GM21360 (cell line): ENCODE measurements at regions not wholly inside any gene's neighbourhood (a gene's known extent, or its start where the extent isn't known, plus 50 kb on each side); places are given as distances from the start of the nearest gene placed in this dataset.

Experiments
- ATAC-seq: cut with Tn5 transposase; IDR thresholded peaks from one replicate; pipeline ENCODE4 v1.9.1; 2021; ENCODE audit warnings: mild to moderate bottlenecking, moderate library complexity; ENCODE audit not compliant: unreplicated experiment

DNA sequence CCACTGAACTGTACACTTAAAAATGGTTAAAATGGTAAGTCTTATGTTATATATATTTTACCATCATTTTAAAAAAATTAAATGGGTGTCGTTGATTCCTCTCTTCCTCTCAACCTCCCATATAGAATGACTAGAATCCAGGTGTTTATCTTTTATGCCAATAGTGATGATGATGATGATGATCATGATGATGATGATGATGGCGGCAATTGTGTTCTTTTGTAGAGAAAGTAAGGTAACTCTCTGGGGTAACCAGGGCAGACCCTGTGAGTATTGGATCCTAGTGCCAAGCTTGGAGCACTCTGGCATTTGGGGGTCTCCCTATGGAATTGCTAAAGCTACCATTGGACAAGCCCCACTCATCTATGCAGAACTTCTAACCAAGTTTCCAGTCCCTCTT, 113.6 kb downstream of the GLI2 start:
- ATAC-seq, result no peak

DNA sequence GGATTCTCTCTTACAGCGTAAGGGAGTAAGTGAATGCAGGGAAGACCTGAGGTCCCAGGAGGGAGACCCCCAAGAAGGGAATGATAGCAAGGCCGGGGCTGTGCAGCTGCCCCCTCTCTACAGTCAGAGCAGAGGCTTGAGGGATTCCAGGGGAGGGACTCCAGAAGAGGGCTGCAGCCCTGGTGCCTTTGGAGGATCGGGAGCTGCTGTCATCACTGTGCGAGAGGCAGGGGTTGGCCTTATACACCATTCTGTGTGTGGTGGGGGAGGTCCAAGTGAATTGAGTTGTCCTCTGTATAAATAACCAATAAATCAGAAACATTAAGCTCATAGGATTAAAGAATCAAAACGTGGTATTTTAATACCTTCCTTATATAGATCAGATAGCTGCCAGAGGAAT, 114.9 kb downstream of the GLI2 start:
- no peak for ATAC-seq

DNA sequence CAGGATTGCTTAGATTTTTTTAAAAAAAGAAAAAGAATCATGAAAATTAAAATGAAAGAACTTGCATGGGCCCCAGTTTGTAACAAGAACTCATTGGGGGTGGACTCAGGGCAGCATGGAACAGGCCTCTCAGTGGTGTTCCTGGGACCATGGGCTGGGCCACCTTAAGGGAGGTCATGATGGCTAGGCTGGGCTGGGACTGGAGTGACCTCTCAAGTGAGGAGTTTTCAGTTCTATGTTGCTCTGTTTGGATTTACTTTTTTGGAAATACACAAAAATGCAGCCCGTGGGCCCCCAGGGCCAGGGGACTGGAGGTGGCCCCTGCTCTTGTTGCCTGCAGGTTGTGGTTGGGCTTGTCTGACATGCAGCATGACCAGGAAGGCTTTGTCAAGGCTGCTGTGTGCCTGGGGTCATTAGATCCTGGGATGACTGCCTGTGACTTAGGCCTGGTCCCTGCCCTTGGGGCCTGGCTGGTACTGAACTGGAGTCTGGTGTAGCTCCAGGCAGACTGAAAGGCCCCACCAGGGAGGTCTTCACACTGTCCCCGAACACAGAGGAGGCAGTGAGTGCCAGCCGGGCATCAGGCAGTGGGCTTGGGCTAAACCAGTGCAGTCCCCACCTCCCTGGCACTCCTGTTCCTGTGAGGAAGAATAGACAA, 115.6 kb downstream of the GLI2 start:
- ATAC-seq, result no peak

DNA sequence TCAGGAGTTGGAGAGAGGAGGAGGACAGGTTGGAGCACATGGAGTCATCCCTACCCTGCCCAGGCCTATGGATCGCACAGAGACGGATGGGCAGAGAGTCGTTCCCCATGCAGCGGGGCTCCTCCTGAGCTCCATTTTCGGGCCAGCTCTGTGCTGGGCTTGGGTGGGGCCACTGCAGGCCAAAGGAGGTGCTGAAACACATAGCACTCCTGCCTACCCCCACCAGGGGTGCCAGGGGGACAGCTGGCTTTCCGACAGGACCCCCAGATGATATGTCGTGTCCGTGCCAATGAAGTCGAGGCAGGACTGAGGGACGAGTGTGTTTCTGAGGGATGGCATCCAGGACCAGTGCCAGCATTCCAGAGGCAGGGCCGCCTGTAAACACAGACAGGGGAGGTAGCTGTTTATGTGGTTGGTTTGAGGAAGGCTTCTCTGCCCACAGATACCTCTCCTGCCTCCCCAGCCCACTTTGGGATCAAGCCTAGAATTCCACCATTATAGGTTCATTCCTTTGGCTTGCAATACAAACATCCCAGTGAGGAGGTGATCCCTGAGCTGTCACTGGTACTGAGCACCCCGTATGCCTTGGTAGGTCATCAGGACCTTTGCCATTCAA, 116.6 kb downstream of the GLI2 start:
- no peak for ATAC-seq

DNA sequence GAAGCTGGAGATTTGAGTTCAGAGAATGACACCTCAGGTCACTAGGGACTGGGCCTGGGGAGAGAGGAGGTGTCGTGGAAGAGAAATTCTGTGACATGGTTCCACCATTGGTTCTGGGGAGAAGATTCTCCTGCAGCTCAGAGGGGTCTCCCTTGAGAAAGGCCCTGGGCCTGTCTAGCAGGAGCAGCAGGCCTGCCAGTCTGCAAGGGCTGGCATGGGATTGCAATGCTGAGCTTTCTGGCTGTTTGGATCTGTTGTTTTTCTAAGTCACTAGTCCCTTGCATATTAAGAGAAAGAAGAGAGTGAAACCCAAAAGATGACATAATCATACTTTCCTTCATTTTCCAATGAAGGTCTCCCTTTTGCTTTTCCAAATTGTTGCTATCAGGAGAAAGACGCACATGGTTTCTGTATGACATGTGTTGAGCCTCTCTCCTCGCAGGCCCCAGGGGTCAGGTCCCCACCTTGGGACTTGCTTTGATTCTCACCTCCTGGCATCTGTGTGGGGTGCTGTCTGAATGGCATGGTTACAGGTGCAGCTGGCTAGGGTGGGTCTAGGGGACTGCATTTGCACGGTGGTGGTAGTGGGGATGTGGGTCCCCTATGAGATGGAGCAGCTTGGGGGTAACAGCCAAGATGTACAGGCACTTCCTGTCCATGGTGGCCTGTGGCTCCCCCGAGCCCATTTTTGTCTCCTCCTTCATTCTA, 117.8 kb downstream of the GLI2 start:
- no peak for ATAC-seq

- ATAC-seq, result no peak
These were observed 118.4 kb downstream of the GLI2 start for GRCh38 chr2:120854014-120854620.

DNA sequence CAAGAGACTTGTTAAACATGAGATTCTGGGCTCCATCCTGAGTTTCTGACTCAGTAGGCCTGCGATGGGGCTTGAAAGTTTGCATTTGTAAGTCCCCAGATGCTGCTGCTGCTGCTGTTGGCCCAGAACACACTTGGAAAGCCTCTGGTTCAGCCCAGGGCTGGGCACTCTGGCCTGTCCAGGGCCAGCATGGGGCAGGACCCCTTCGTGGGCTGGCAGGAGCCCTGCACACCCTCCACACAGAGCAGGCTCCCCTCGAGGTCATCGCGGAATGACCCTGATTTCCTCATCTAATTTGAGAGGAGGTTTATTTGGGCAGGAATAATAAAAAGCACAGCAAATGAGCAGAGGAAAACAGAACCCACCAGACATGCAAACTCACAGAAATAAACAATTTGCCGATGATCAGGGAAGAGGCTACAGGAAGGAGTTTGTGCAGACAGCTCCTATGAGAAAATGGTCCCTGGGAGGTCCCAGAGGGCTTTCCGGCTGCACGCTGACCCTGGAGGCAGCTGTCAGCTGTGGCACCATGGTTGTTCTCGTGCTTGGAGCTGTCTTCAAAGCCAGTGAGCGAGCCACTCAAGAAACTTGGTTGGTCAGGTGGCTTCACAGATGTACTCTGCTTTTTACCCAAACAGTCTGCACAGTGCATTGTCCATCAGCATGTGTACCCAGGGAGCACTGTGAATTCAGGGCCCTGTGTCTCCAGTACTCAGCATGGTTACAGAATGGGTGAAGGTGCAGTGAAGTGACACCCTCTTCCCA, 119.3 kb downstream of the GLI2 start:
- no peak for ATAC-seq

DNA sequence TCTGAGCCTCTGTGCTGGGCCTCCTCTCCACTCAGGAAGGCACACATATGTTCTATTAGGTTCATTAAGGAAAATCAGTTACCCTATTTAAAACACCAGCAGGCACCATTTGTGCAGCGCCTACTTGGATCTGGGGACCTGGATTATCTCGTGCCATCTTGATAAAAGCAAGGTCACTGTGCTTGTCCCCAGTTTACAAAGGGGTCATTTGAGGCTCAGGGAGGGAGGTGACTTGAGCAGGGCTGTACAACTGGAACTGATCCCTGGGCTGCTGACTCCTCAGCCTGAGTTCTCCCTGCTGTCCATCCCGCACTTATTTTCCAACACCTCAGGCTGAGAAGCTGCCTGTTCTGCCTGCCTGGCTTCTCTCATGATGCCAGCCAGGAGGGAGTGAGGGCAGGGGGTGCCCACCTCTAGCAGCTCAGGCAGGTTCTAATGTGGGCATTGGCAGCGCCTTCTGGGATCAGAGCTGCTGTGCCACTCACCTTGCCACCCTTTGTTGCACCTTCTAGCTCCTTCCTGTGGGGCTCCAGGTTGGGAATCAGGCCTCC, 120.3 kb downstream of the GLI2 start:
- ATAC-seq, result no peak

GRCh38 chr2:120856421-120856862, 120.8 kb downstream of the GLI2 start:
- ATAC-seq, result no peak

- ATAC-seq, result no peak
These were observed 121.8 kb downstream of the GLI2 start for GRCh38 chr2:120857422-120857821.

DNA sequence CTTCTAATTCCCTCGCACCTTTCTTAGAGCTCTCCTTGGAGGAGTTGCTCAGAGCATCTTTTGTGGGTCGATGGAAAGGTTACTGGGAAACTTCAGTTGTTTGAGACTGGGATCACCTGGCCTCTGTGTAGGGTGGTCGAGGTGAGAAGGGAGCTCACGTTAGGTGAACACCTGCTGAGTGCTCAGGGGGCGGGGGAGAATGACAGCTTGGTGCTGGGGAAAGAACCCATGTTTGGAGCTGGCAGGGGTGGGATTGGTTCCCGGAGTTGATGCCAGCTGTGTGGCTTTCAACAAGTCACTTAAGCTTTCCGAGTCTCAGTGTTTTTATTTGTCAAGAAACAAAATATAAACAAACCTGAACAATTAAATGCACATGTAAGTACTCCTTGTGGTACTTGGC, 122.3 kb downstream of the GLI2 start:
- no peak for ATAC-seq

GRCh38 chr2:120858361-120859106, 122.9 kb downstream of the GLI2 start:
- ATAC-seq, result no peak

DNA sequence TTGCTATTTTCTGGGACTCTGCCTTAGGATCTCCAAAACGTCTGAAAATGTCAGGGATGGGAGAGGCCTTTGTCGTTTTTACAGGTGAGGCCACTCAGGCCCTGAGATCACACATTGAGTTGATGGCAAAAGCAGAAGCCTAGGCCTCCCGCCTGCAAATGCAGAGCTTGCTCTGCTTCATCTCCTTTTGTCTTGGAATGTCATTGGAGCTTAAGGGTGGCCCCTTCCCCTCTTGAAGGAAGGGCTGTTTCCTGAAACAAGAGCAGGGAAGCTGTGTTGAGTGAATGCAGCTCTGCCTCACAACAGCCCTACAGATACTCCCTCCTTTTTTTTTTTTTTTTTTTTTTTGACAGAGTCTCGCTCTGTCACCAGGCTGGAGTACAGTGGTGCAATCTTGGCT, 123.5 kb downstream of the GLI2 start:
- ATAC-seq, result no peak

DNA sequence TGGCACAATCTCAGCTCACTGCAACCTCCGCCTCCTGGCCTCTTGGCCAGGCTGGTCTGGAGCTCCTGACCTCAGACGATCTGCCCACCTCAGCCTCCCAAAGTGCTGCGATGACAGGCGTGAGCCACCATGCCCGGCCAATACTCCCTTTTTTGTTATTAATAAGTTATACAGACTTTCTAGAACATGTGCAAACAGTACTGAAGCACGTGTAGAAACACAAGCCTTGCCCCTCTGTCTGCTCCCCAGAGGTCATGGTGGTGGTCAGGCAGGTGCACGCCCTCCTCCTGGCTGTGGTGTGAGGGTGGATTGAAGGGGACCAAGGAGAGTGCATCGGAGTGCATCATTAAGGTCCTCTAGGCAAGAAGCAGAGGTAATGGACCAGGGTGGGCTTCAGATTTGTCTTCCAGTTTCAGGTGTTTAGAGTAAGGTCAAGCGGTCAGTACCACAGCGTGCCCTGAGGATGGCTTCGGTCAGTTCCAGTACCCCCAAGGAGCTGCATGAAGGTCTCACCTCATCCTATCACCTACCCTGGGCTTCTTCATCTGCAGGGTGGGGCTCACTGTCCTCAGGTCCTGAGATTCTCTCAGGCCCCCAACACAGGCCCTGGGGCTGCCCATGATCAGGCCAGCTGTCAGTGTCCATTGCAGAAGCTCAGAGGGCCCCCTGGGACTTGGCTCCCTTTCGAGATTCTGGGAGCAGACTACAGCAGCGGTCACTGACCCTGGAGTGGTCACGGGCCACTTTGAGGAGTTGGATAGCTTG, 124.3 kb downstream of the GLI2 start:
- no peak for ATAC-seq

DNA sequence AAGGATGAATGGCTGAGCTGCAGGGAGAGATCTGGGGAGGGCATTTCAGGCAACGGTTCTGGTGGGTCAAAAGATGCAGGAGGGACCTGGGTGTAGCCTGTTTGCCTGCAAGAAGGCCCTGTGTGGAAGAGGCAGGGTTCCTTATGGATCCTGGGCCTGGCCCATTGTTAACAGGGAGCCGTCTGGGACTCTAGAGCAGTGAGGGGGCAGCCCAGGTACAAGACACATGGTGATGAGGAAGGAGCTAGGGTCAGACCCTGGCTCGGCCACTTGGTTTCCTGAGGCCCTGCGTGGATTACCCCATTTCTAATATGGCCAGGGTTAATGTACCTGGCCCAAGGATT, 124.9 kb downstream of the GLI2 start:
- no peak for ATAC-seq

DNA sequence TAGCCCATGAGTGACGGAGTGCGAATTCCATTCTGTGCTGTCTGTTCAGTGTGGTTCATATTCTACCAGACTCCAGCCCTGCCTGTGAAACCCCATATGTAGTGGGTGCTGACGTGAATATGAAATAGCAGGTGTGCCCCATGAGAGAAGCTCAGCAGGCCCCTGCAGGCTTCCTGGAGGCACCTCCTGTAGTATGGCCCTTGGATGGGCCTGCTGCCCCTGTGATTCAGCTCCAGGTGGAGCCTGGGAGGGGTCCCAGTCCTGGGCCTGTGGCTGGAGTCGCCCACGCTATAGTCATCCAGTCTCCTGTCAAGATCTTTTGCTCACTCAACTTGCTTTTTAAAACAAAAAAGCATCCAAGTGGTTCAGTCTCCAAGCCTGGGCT, 125.5 kb downstream of the GLI2 start:
- ATAC-seq, result no peak

DNA sequence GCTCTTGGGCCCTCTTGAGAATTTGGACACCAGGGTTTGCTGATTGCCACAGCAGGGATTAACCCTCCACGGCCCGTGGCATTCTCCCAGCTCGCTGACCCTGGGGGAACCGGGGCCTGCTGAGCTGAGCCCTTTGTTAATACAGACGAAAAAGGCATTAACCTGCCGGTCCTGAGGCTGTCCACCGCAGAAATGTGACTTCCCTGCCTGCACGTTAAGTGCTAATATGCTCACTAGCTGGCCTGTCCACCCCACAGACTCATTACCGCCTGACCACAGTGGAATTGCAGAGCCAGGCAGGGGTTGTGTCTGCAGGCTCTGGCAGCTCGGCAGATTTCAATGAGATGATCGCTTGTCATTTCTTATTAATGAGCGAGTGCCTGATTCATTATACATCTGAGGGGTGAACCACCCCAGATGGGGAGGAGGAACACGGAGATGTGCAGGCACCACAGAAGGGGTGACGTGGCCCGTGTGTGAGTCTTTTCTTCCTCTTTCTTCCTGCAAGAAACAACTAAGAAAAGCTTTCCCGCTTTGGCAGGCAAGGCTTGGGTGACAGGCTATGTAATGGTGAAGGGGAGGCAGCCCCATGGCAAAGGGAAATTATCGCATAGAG, 126.0 kb downstream of the GLI2 start:
- no peak for ATAC-seq

- no peak for ATAC-seq
These were observed 126.8 kb downstream of the GLI2 start for GRCh38 chr2:120862201-120863060.
